ENCODE measurements at regions not wholly inside any gene's neighbourhood (a gene's known extent, or its start where the extent isn't known, plus 50 kb on each side); places are given as distances from the start of the nearest gene placed in this dataset.

GRCh38 chr7:46165276-46165675 is 244.2 kb upstream of the IGFBP3 start:
- H3K36me3 ChIP-seq, result no peaks in the 10 kb centered on the region
- no peak overlapping the region for H3K27ac ChIP-seq
- H3K4me3 ChIP-seq, result no peak overlapping the region
- no peaks in the 10 kb centered on the region for H3K9me3 ChIP-seq
- ATAC-seq (no peak), DNase-seq (no peak)
- no peaks in the 10 kb centered on the region for H3K27me3 ChIP-seq
- TF ChIP-seq POLR2A (IDR thresholded peaks at IDR 0.05) (no peak), CTCF (IDR thresholded peaks at IDR 0.05 in 4 of 5, conservative IDR thresholded peaks at IDR 0.05 in 1 of 5) (no peak)
- no peaks in the 10 kb centered on the region for H3K4me1 ChIP-seq
- intact Hi-C loops (cut with DNase I; ENCODE audit: low total_unique reads), result no loop called here
- in situ Hi-C loops (cut with MboI; ENCODE audit: low sequenced_read_pairs in 4 of 4), result no loop called here

GRCh38 chr7:46164629-46165028 is 243.6 kb upstream of the IGFBP3 start:
- H3K27me3 ChIP-seq, result no peaks in the 10 kb centered on the region
- in situ Hi-C loops (cut with MboI; ENCODE audit: low sequenced_read_pairs in 4 of 4), result no loop called here
- H3K36me3 ChIP-seq, result no peaks in the 10 kb centered on the region
- no peak overlapping the region for H3K27ac ChIP-seq
- H3K4me1 ChIP-seq, result no peaks in the 10 kb centered on the region
- TF ChIP-seq CTCF (IDR thresholded peaks at IDR 0.05 in 4 of 5, conservative IDR thresholded peaks at IDR 0.05 in 1 of 5) (no peak), POLR2A (IDR thresholded peaks at IDR 0.05) (no peak)
- H3K9me3 ChIP-seq, result no peaks in the 10 kb centered on the region
- DNase-seq (no peak), ATAC-seq (no peak)
- H3K4me3 ChIP-seq, result no peak overlapping the region
- intact Hi-C loops (cut with DNase I; ENCODE audit: low total_unique reads), result no loop called here

- no peaks in the 10 kb centered on the region for H3K4me1 ChIP-seq
- no peaks in the 10 kb centered on the region for H3K36me3 ChIP-seq
- DNase-seq, result no peak
- TF ChIP-seq CTCF (IDR thresholded peaks at IDR 0.05 in 4 of 5, conservative IDR thresholded peaks at IDR 0.05 in 1 of 5) (no peak), POLR2A (IDR thresholded peaks at IDR 0.05) (no peak)
- no peak overlapping the region for H3K27ac ChIP-seq
- no peaks in the 10 kb centered on the region for H3K9me3 ChIP-seq
- H3K27me3 ChIP-seq, result no peaks in the 10 kb centered on the region
- ATAC-seq, result no peak
- intact Hi-C loops (cut with DNase I; ENCODE audit: low total_unique reads) (no loop called here), in situ Hi-C loops (cut with MboI; ENCODE audit: low sequenced_read_pairs in 4 of 4) (no loop called here)
- no peak overlapping the region for H3K4me3 ChIP-seq
These were observed 242.2 kb upstream of the IGFBP3 start for GRCh38 chr7:46163246-46163645.

- ATAC-seq (no peak), DNase-seq (no peak)
- H3K27ac ChIP-seq, result no peak overlapping the region
- TF ChIP-seq CTCF (IDR thresholded peaks at IDR 0.05 in 4 of 5, conservative IDR thresholded peaks at IDR 0.05 in 1 of 5), result no peak
- TF ChIP-seq POLR2A (IDR thresholded peaks at IDR 0.05), result no peak
- in situ Hi-C loops (cut with MboI; ENCODE audit: low sequenced_read_pairs in 4 of 4) (no loop called here), intact Hi-C loops (cut with DNase I; ENCODE audit: low total_unique reads) (no loop called here)
- H3K9me3 ChIP-seq, result no peaks in the 10 kb centered on the region
- no peaks in the 10 kb centered on the region for H3K36me3 ChIP-seq
- H3K4me1 ChIP-seq, result no peaks in the 10 kb centered on the region
- H3K4me3 ChIP-seq, result no peak overlapping the region
- H3K27me3 ChIP-seq, result no peaks in the 10 kb centered on the region
These were observed 241.5 kb upstream of the IGFBP3 start for GRCh38 chr7:46162609-46163008.

- intact Hi-C loops (cut with DNase I; ENCODE audit: low total_unique reads), result no loop called here
- Histone ChIP-seq H3K36me3 (no peaks in the 10 kb centered on the region), H3K9me3 (no peaks in the 10 kb centered on the region), H3K27me3 (no peaks in the 10 kb centered on the region), H3K27ac (no peak overlapping the region), H3K4me3 (no peak overlapping the region), H3K4me1 (no peaks in the 10 kb centered on the region)
- no peak for DNase-seq
- in situ Hi-C loops (cut with MboI; ENCODE audit: low sequenced_read_pairs in 4 of 4), result no loop called here
- ATAC-seq, result no peak
- no peak for TF ChIP-seq POLR2A (IDR thresholded peaks at IDR 0.05)
These were observed 239.8 kb upstream of the IGFBP3 start for GRCh38 chr7:46160861-46161260.
